ENCODE measurements at regions not wholly inside any gene's neighbourhood (a gene's known extent, or its start where the extent isn't known, plus 50 kb on each side); places are given as distances from the start of the nearest gene placed in this dataset.
A peak's percentile ranks its signal among the peaks of the same experiment; 100 is the strongest.

DNA sequence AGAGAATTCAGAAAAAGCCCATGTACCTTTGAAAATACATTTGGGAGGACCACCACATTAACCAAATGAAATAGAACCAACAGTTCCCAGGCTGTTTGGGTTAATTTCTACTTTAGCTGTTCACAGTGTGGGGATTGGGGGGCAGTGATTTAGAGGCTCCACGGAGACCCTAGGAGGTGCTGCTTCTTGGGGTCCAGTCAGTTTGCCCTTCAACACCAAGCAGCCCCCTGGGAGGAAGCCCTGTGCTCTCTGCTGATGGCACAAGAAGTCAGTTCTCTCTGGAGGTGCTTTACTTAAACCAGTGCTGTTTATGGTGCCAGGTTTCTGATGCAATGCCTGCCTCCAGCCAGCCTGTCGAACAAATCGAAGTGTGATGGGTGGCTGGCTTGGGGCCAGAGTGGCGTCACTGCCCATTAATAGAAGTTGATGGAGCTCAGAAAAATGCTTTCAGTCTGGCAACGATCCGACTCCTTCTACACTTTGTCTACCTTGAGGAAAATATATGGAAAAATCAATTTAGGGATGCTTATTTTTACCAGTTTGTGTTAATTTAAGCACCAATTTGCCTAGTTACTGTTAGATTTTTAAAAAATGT is 134.0 kb downstream of the SNX18 start:
- H3K4me1 ChIP-seq (ENCODE audit: control insufficient read depth in 1 of 2, insufficient read depth in 2 of 2, low read length in 2 of 2): peaks cover 12 to 13% of the 10 kb centered on the region in 2 donors
- H3K9me3 ChIP-seq (ENCODE audit: control insufficient read depth in 1 of 2, low read length in 2 of 2): no peaks in the 10 kb centered on the region
- H3K4me3 ChIP-seq (ENCODE audit: low read depth in 1 of 2, low read length in 2 of 2): no peak overlapping the region
- H3K27me3 ChIP-seq (ENCODE audit: low read depth, low read length): no peaks in the 10 kb centered on the region
- H3K36me3 ChIP-seq (ENCODE audit: control insufficient read depth in 1 of 2, insufficient read depth in 2 of 2, low read length in 2 of 2): no peaks in the 10 kb centered on the region
- no peak overlapping the region for H3K27ac ChIP-seq (ENCODE audit: low read length)

GRCh38 chr5:54649041-54649504 is 131.5 kb downstream of the SNX18 start:
- H3K27ac ChIP-seq (ENCODE audit: low read length): no peak overlapping the region

DNA sequence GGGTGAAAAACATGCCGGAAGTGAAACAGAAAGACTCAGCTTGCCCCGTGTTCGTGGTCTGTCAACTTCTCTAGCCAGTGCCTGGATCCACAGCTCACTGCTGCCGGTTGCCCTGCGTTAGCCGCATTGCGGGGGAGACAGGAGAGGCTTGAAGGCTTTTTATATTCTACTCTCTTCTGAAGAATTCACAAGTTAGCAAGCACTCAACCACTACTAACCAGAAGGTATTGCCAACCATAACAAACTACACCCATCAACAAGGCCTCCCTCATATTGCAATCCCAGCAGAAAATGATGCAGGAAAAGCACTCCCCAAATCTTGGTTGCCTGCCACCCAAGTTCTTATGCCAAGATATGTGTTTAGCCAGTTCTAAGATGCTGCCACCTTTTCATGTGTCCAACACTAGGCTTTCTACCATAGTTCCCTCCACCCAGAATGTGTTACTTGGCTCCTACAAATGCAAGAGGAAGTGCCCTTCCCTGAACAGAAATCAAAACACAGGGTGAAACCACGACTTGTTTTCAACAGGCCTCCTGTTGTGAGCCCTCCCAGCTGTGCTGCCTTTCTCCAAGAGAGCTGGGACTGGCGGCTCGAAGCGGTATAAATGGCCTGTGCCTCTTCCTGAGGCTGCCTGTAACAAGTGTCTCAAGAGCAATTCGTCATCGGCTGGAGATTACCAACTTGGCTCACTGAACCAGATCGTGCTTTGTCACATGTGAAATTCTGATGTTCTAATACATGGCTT is 129.0 kb downstream of the SNX18 start:
- H3K4me3 ChIP-seq (ENCODE audit: low read depth in 1 of 2, low read length in 2 of 2): peak overlapping the region; percentile 15 to 45
- H3K4me1 ChIP-seq (ENCODE audit: control insufficient read depth in 1 of 2, insufficient read depth in 2 of 2, low read length in 2 of 2): peaks cover 2 to 6% of the 10 kb centered on the region in 2 donors
- peak overlapping the region; percentile 85 for H3K27ac ChIP-seq (ENCODE audit: low read length)
- H3K36me3 ChIP-seq (ENCODE audit: control insufficient read depth in 1 of 2, insufficient read depth in 2 of 2, low read length in 2 of 2): no peaks in the 10 kb centered on the region
- H3K27me3 ChIP-seq (ENCODE audit: low read depth, low read length): no peaks in the 10 kb centered on the region
- H3K9me3 ChIP-seq (ENCODE audit: control insufficient read depth in 1 of 2, low read length in 2 of 2): no peaks in the 10 kb centered on the region

More at GRCh38 chr5:54649041-54649504, 131.5 kb downstream of the SNX18 start:
- Histone ChIP-seq H3K9me3 (ENCODE audit: control insufficient read depth in 1 of 2, low read length in 2 of 2) (no peaks in the 10 kb centered on the region), H3K27me3 (ENCODE audit: low read depth, low read length) (no peaks in the 10 kb centered on the region), H3K4me3 (ENCODE audit: low read depth in 1 of 2, low read length in 2 of 2) (no peak overlapping the region), H3K36me3 (ENCODE audit: control insufficient read depth in 1 of 2, insufficient read depth in 2 of 2, low read length in 2 of 2) (no peaks in the 10 kb centered on the region), H3K4me1 (ENCODE audit: control insufficient read depth in 1 of 2, insufficient read depth in 2 of 2, low read length in 2 of 2) (peaks cover 5 to 6% of the 10 kb centered on the region in 2 donors)

GRCh38 chr5:54645882-54646355 is 128.4 kb downstream of the SNX18 start:
- no peaks in the 10 kb centered on the region for H3K36me3 ChIP-seq (ENCODE audit: control insufficient read depth in 1 of 2, insufficient read depth in 2 of 2, low read length in 2 of 2)
- no peaks in the 10 kb centered on the region for H3K9me3 ChIP-seq (ENCODE audit: control insufficient read depth in 1 of 2, low read length in 2 of 2)
- H3K27me3 ChIP-seq (ENCODE audit: low read depth, low read length): no peaks in the 10 kb centered on the region
- H3K4me1 ChIP-seq (ENCODE audit: control insufficient read depth in 1 of 2, insufficient read depth in 2 of 2, low read length in 2 of 2): peaks cover 0 to 6% of the 10 kb centered on the region in 2 donors
- peak overlapping the region; percentile 85 for H3K27ac ChIP-seq (ENCODE audit: low read length)
- H3K4me3 ChIP-seq (ENCODE audit: low read depth in 1 of 2, low read length in 2 of 2): peak overlapping the region; percentile 15 to 45

- Histone ChIP-seq H3K27me3 (ENCODE audit: low read depth, low read length) (no peaks in the 10 kb centered on the region), H3K27ac (ENCODE audit: low read length) (no peak overlapping the region), H3K9me3 (ENCODE audit: control insufficient read depth in 1 of 2, low read length in 2 of 2) (no peaks in the 10 kb centered on the region)
Observed at GRCh38 chr5:54644226-54644625, 126.7 kb downstream of the SNX18 start.

GRCh38 chr5:54643685-54644106 is 126.1 kb downstream of the SNX18 start:
- H3K27me3 ChIP-seq (ENCODE audit: low read depth, low read length): no peaks in the 10 kb centered on the region
- H3K9me3 ChIP-seq (ENCODE audit: control insufficient read depth in 1 of 2, low read length in 2 of 2): no peaks in the 10 kb centered on the region
- no peak overlapping the region for H3K4me3 ChIP-seq (ENCODE audit: low read depth in 1 of 2, low read length in 2 of 2)
- no peaks in the 10 kb centered on the region for H3K36me3 ChIP-seq (ENCODE audit: control insufficient read depth in 1 of 2, insufficient read depth in 2 of 2, low read length in 2 of 2)
- no peak overlapping the region for H3K27ac ChIP-seq (ENCODE audit: low read length)
- H3K4me1 ChIP-seq (ENCODE audit: control insufficient read depth in 1 of 2, insufficient read depth in 2 of 2, low read length in 2 of 2): peaks cover 0 to 6% of the 10 kb centered on the region in 2 donors

More at GRCh38 chr5:54644226-54644625, 126.7 kb downstream of the SNX18 start:
- peaks cover 0 to 6% of the 10 kb centered on the region in 2 donors for H3K4me1 ChIP-seq (ENCODE audit: control insufficient read depth in 1 of 2, insufficient read depth in 2 of 2, low read length in 2 of 2)
- no peaks in the 10 kb centered on the region for H3K36me3 ChIP-seq (ENCODE audit: control insufficient read depth in 1 of 2, insufficient read depth in 2 of 2, low read length in 2 of 2)
- H3K4me3 ChIP-seq (ENCODE audit: low read depth in 1 of 2, low read length in 2 of 2): no peak overlapping the region

GRCh38 chr5:54639621-54640020 is 122.1 kb downstream of the SNX18 start:
- Histone ChIP-seq H3K36me3 (ENCODE audit: control insufficient read depth in 1 of 2, insufficient read depth in 2 of 2, low read length in 2 of 2) (no peaks in the 10 kb centered on the region), H3K27me3 (ENCODE audit: low read depth, low read length) (no peaks in the 10 kb centered on the region), H3K4me3 (ENCODE audit: low read depth in 1 of 2, low read length in 2 of 2) (no peak overlapping the region), H3K27ac (ENCODE audit: low read length) (no peak overlapping the region), H3K4me1 (ENCODE audit: control insufficient read depth in 1 of 2, insufficient read depth in 2 of 2, low read length in 2 of 2) (no peaks in the 10 kb centered on the region), H3K9me3 (ENCODE audit: control insufficient read depth in 1 of 2, low read length in 2 of 2) (no peaks in the 10 kb centered on the region)

GRCh38 chr5:54638106-54638505 is 120.5 kb downstream of the SNX18 start:
- Histone ChIP-seq H3K27ac (ENCODE audit: low read length) (no peak overlapping the region), H3K4me3 (ENCODE audit: low read depth in 1 of 2, low read length in 2 of 2) (no peak overlapping the region), H3K27me3 (ENCODE audit: low read depth, low read length) (no peaks in the 10 kb centered on the region), H3K9me3 (ENCODE audit: control insufficient read depth in 1 of 2, low read length in 2 of 2) (no peaks in the 10 kb centered on the region), H3K4me1 (ENCODE audit: control insufficient read depth in 1 of 2, insufficient read depth in 2 of 2, low read length in 2 of 2) (no peaks in the 10 kb centered on the region), H3K36me3 (ENCODE audit: control insufficient read depth in 1 of 2, insufficient read depth in 2 of 2, low read length in 2 of 2) (no peaks in the 10 kb centered on the region)

DNA sequence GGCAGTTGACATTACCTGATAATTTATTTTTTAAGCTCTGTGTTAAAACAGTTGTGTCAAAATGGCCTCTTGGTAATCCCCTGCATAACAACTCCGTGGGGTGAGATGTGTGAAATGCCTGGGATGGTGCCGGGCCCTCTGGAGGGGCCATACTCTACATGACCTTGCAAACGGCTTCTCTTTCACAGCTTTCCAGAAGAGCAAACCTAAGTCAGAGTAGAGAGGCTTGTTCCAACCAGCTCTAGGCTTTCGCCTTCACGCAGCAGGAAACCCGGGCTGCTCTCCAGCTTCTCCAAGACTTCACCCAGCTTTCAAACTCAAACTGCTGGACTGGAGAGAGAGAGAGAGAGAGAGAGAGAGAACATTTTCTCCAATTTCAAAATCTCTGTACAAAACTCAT is 120.1 kb downstream of the SNX18 start:
- no peaks in the 10 kb centered on the region for H3K27me3 ChIP-seq (ENCODE audit: low read depth, low read length)
- no peak overlapping the region for H3K4me3 ChIP-seq (ENCODE audit: low read depth in 1 of 2, low read length in 2 of 2)
- no peaks in the 10 kb centered on the region for H3K9me3 ChIP-seq (ENCODE audit: control insufficient read depth in 1 of 2, low read length in 2 of 2)
- H3K4me1 ChIP-seq (ENCODE audit: control insufficient read depth in 1 of 2, insufficient read depth in 2 of 2, low read length in 2 of 2): no peaks in the 10 kb centered on the region
- no peaks in the 10 kb centered on the region for H3K36me3 ChIP-seq (ENCODE audit: control insufficient read depth in 1 of 2, insufficient read depth in 2 of 2, low read length in 2 of 2)
- H3K27ac ChIP-seq (ENCODE audit: low read length): no peak overlapping the region

DNA sequence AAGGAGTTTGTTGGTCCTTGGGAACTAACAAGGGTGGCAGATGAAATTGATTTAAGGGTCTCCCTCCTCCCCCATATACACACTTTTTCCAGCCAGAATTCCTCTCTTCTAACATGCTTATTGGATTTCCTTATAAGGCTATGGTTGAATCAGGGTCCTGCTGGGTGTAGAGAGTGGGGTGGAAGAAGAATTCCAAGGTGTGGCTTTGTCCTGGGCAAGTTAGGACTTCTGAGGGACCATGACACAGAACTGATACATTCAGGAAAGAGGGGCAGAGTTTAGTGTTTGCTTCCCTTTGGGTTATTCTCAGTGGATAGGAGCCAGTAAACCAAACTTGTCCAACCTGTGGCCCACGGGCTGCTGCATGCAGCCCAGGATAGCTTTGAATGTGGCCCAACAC is 116.5 kb downstream of the SNX18 start:
- H3K27ac ChIP-seq (ENCODE audit: low read length): no peak overlapping the region
- H3K4me3 ChIP-seq (ENCODE audit: low read depth in 1 of 2, low read length in 2 of 2): no peak overlapping the region
- peaks cover 0 to 7% of the 10 kb centered on the region in 2 donors for H3K4me1 ChIP-seq (ENCODE audit: control insufficient read depth in 1 of 2, insufficient read depth in 2 of 2, low read length in 2 of 2)
- H3K27me3 ChIP-seq (ENCODE audit: low read depth, low read length): no peaks in the 10 kb centered on the region
- no peaks in the 10 kb centered on the region for H3K9me3 ChIP-seq (ENCODE audit: control insufficient read depth in 1 of 2, low read length in 2 of 2)
- H3K36me3 ChIP-seq (ENCODE audit: control insufficient read depth in 1 of 2, insufficient read depth in 2 of 2, low read length in 2 of 2): no peaks in the 10 kb centered on the region

GRCh38 chr5:54632131-54632701 is 114.7 kb downstream of the SNX18 start:
- Histone ChIP-seq H3K27ac (ENCODE audit: low read length) (no peak overlapping the region), H3K9me3 (ENCODE audit: control insufficient read depth in 1 of 2, low read length in 2 of 2) (no peaks in the 10 kb centered on the region), H3K4me3 (ENCODE audit: low read depth in 1 of 2, low read length in 2 of 2) (no peak overlapping the region)

More at GRCh38 chr5:54632131-54632701, 114.7 kb downstream of the SNX18 start:
- no peaks in the 10 kb centered on the region for H3K27me3 ChIP-seq (ENCODE audit: low read depth, low read length)
- peaks cover 0 to 7% of the 10 kb centered on the region in 2 donors for H3K4me1 ChIP-seq (ENCODE audit: control insufficient read depth in 1 of 2, insufficient read depth in 2 of 2, low read length in 2 of 2)
- H3K36me3 ChIP-seq (ENCODE audit: control insufficient read depth in 1 of 2, insufficient read depth in 2 of 2, low read length in 2 of 2): no peaks in the 10 kb centered on the region
